Vagina (tissue), 2 donors: ENCODE measurements at regions not wholly inside any gene's neighbourhood (a gene's known extent, or its start where the extent isn't known, plus 50 kb on each side); places are given as distances from the start of the nearest gene placed in this dataset.

Experiments used
- CTCF ChIP-seq, 3 experiments: fragments of 450-650 bp in 2 of 3; fragments of 200-600 bp in 1 of 3; sonication (generic) in 1 of 3; IDR thresholded peaks; one replicate each; pipeline ENCODE4 v1.5.1; 2017 to 2019; ENCODE audit warnings: antibody characterized with exemption in 3 of 3, mild to moderate bottlenecking in 2 of 3, moderate library complexity in 2 of 3
- POLR2AphosphoS5 ChIP-seq, 2 donors: sonication (generic); formaldehyde crosslinking; IDR thresholded peaks; one replicate each; pipeline ENCODE4 v1.9.0; 2017; ENCODE audit warnings: antibody characterized with exemption in 2 of 2, mild to moderate bottlenecking in 2 of 2, low read depth in 1 of 2; ENCODE audit not compliant: insufficient read depth in 1 of 2

DNA sequence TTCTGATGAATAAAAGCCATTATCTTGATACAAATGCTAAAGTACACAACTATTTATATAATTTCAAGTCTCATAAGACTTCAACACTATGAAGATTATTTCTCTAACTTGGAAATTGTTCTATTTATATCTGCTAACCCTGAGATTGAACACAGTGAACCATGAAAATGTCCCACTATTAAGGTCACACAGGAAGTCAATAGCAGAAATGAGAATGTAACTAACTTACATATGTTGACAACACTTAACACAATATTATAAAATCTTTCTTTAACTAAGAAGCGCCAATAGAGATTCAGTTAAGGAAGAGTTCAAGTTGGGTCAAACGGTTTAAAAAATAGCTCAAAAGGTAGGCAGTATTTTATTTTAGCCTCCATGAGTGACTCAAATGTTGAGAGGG is 551.8 kb upstream of the CBLB start:
- no peak for TF ChIP-seq POLR2AphosphoS5 (IDR thresholded peaks at IDR 0.05; ENCODE audit: insufficient read depth in 1 of 2, low read depth in 1 of 2)
- TF ChIP-seq CTCF (IDR thresholded peaks at IDR 0.05), result no peak
